Tongue (tissue), 1 donor: ENCODE measurements at regions not wholly inside any gene's neighbourhood (a gene's known extent, or its start where the extent isn't known, plus 50 kb on each side); places are given as distances from the start of the nearest gene placed in this dataset.
A peak's percentile ranks its signal among the peaks of the same experiment; 100 is the strongest.

Source experiments
- DNase-seq: peaks from one replicate; pipeline ENCODE4 v3.0.0-alpha.2; 2015

- no peak for DNase-seq
Observed at GRCh38 chr22:48651036-48651890, 1176.4 kb downstream of the BRD1 start.

DNA sequence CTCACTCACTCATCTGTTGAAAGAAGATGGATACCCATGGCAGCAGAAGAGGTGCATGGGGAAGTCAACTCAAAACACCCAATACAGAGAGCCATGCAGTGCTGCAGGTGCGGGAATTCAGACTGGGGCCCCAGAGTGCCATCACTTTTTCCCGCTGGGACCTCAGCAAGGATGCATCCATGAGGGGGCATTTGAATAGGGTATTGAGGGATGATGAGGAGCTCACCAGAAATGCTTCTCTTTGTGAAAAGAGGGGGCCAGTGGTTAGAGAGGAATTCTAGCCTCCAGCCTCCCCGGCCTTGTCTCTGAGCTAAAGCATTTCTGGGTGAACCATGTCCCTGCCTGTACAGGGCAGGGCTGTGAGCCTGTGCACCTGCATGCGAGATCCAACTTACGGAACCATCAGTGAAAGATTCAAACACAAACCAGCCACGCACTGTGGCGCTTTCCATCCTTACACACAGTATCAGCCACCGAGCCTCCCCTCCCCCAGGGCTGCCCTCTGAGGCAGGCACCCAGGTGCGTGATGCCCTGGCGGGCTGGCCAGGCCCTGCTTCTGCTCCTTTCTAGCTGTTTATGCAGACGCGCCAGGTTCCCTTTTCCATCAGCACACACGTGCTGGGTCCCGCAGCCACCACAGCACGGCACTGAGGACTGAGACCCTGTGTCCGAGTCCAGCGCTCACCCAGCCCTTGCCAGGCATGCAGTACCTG is 1177.2 kb downstream of the BRD1 start:
- no peak for DNase-seq

DNA sequence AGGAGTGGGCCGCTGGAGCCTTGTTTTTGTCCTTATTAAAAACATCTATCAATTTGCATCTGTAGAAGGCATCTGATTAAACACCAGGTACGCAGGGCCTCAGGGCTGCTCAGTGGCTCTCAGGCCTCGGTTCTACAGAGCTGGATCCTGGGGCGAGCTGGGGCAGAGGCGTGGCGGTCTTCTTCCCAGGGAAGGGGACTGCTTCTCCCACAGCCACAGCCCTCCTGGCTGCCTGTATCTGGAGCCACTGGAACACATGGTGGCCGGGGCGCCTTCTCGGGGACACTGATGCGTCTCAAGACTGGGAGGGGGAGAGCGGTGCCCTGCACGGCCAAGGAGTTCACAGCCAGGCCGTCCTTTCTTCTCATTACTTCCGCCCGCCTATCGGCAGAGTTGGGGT is 1178.2 kb downstream of the BRD1 start:
- DNase-seq = no peak

DNA sequence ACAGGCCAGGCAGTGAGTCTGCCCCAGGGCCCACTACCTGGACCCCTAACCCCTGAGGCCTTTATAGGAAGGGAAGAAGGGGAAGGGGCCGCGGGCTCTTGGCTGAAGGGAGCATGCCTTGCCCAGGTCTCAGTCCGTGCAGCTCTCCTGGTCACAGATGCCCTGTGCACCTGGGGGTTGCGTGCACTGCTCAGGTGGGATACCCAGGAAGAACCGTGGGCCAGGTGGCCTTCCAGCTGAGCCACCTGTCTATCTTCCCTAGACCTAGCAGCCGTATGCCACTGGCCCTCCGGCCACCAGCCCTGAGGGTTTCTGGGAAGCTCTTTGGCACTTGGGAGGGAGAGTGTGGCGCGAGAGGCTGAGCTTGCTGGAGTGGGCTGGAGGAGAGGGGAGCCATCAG is 1178.6 kb downstream of the BRD1 start:
- DNase-seq = no peak

GRCh38 chr22:48647606-48648515 is 1179.8 kb downstream of the BRD1 start:
- no peak for DNase-seq

DNA sequence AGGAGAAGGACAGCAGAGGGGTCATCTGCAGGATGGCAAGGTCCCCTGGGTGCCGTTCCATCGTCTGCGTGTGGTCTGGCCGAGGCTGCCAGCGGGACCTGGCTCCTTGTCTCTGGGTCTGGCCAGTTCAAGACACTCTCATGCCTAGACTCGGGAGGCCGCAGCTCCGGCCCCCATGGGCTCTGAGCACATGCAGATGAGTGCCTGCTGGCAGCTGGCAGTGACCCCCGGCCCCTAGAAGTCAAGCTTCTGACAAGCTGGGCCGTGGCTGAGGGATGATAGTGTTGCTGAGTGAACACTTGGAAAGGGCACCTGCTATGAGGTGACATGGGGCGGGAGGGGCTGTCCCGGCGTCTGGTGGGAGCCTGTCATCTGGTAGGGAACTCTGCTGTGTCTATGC is 1180.6 kb downstream of the BRD1 start:
- DNase-seq = no peak

GRCh38 chr22:48646216-48646925 is 1181.3 kb downstream of the BRD1 start:
- no peak for DNase-seq

GRCh38 chr22:48645766-48646165 is 1181.9 kb downstream of the BRD1 start:
- DNase-seq = no peak

GRCh38 chr22:48644997-48645396 is 1182.7 kb downstream of the BRD1 start:
- no peak for DNase-seq

- DNase-seq = peak; percentile 42
Observed at GRCh38 chr22:48644108-48644507, 1183.6 kb downstream of the BRD1 start.

DNA sequence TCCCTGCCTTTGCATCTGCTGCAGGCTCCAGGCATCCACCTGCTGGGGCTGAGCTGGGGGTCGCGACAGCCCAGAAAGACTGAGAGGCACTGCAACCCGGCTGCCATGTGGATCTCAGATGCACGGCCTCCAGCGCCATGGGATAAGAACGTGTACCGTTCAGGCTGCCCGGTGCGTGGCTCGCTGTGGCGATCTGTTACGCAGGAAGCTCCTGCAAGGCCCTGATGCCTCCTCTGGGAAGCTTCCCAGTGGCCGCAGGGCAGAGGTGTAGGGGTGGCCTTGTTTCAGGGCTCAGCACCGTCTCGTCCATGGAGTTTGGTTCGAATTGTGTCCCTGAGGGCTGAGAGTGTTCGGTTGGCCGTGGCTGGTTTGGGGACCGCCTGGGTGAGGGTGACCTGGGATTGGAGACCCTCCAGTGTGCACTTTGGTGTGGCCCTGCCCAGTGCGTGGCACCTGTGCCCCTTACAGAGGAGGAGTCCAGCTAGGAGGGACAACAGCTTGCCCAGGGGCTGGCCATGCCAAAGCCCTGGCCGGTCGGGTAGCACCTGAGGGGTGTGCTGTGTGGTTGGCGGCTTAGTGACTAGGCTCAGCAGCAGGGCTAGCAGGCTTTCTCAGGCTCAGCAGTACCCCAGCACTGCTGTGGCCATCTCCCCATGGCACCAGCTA is 1184.5 kb downstream of the BRD1 start:
- DNase-seq = no peak

- DNase-seq = no peak
Observed at GRCh38 chr22:48642550-48642949, 1185.1 kb downstream of the BRD1 start.

- no peak for DNase-seq
Observed at GRCh38 chr22:48641906-48642475, 1185.7 kb downstream of the BRD1 start.

- peak; percentile 73 for DNase-seq
Observed at GRCh38 chr22:48640890-48641841, 1186.5 kb downstream of the BRD1 start.

- peak; percentile 96 for DNase-seq
Observed at GRCh38 chr22:48639896-48640748, 1187.6 kb downstream of the BRD1 start.

DNA sequence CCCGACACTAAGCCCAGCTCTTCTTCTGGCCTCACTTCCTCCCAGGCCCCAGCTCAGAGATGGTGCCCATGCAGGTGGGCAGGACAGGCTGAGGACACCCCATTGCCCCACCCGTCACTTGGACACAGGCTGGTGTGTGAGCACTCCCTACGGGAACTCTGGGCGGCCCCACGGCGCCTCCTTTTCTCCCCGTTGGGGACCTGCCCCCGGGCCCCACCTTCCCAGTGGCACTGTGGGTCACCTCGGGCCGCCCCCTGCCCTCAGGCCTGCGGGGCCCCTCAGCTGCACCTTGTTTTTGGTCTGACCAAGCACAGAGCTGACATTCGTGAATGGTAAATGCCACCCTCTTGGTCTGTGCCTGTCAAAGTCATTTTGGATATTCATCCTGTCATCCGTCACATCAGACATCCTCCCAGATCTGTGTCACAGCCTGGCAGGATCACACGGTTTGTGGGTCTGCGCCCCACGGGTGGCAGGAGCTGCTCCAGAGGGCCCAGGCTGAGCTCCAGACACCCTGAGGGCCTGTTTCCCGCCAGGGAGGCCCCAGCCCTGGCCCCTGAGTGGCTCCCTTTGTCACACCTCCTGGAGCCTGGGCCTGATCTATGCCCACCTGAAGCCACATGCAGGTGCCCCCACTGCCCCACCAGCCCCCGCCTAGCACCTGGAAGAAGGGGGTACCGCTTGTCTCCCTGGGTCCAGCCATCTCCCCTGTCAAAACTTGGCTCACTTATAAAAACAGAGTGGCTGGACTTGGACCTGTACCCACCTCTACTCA is 1188.5 kb downstream of the BRD1 start:
- no peak for DNase-seq

DNA sequence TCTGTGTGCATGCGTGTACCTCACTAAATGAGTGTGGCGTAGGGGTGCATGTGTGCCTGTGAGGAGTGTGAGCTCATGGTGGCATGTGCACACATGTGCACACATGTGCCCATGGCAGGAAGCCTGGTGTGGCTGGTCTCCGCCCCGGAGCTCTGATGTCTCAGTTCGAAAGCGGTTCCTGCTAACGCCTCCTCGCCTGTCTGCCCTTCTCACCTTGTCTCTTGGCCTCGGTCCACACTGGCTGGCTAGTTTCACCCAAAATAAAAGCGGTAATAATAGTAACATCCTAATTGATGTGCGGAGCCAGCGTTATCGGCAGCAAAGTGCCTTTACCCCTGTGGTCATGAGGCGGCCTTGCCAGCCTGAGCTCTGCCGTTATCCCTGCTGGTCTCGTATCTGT is 1190.4 kb downstream of the BRD1 start:
- DNase-seq = no peak

DNA sequence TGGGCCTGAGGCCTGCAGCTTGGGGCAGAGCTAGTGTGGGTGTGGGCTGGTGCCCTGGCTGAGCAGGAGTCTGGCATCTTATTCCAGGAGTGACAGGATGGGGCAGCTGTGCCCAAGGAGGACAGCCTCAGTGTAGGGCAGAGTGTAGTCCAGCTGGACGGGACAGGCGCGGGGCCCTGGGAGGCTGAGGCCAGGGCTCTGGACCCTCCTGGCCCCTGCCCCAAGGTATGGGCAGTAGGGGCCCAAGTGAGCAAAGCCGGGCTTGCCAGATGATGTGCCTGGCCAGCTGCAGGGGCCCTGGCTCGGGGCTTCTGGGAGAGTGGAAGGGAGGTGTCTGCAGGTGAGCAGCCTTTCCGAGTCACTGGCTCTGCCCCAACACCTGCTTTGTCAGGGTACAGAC is 1190.9 kb downstream of the BRD1 start:
- DNase-seq = peak; percentile 67
